ENCODE measurements at regions not wholly inside any gene's neighbourhood (a gene's known extent, or its start where the extent isn't known, plus 50 kb on each side); places are given as distances from the start of the nearest gene placed in this dataset.

GRCh38 chr20:61046721-61047351, 205.2 kb upstream of the CDH4 start (continued):
- TF ChIP-seq, protein P1, sequence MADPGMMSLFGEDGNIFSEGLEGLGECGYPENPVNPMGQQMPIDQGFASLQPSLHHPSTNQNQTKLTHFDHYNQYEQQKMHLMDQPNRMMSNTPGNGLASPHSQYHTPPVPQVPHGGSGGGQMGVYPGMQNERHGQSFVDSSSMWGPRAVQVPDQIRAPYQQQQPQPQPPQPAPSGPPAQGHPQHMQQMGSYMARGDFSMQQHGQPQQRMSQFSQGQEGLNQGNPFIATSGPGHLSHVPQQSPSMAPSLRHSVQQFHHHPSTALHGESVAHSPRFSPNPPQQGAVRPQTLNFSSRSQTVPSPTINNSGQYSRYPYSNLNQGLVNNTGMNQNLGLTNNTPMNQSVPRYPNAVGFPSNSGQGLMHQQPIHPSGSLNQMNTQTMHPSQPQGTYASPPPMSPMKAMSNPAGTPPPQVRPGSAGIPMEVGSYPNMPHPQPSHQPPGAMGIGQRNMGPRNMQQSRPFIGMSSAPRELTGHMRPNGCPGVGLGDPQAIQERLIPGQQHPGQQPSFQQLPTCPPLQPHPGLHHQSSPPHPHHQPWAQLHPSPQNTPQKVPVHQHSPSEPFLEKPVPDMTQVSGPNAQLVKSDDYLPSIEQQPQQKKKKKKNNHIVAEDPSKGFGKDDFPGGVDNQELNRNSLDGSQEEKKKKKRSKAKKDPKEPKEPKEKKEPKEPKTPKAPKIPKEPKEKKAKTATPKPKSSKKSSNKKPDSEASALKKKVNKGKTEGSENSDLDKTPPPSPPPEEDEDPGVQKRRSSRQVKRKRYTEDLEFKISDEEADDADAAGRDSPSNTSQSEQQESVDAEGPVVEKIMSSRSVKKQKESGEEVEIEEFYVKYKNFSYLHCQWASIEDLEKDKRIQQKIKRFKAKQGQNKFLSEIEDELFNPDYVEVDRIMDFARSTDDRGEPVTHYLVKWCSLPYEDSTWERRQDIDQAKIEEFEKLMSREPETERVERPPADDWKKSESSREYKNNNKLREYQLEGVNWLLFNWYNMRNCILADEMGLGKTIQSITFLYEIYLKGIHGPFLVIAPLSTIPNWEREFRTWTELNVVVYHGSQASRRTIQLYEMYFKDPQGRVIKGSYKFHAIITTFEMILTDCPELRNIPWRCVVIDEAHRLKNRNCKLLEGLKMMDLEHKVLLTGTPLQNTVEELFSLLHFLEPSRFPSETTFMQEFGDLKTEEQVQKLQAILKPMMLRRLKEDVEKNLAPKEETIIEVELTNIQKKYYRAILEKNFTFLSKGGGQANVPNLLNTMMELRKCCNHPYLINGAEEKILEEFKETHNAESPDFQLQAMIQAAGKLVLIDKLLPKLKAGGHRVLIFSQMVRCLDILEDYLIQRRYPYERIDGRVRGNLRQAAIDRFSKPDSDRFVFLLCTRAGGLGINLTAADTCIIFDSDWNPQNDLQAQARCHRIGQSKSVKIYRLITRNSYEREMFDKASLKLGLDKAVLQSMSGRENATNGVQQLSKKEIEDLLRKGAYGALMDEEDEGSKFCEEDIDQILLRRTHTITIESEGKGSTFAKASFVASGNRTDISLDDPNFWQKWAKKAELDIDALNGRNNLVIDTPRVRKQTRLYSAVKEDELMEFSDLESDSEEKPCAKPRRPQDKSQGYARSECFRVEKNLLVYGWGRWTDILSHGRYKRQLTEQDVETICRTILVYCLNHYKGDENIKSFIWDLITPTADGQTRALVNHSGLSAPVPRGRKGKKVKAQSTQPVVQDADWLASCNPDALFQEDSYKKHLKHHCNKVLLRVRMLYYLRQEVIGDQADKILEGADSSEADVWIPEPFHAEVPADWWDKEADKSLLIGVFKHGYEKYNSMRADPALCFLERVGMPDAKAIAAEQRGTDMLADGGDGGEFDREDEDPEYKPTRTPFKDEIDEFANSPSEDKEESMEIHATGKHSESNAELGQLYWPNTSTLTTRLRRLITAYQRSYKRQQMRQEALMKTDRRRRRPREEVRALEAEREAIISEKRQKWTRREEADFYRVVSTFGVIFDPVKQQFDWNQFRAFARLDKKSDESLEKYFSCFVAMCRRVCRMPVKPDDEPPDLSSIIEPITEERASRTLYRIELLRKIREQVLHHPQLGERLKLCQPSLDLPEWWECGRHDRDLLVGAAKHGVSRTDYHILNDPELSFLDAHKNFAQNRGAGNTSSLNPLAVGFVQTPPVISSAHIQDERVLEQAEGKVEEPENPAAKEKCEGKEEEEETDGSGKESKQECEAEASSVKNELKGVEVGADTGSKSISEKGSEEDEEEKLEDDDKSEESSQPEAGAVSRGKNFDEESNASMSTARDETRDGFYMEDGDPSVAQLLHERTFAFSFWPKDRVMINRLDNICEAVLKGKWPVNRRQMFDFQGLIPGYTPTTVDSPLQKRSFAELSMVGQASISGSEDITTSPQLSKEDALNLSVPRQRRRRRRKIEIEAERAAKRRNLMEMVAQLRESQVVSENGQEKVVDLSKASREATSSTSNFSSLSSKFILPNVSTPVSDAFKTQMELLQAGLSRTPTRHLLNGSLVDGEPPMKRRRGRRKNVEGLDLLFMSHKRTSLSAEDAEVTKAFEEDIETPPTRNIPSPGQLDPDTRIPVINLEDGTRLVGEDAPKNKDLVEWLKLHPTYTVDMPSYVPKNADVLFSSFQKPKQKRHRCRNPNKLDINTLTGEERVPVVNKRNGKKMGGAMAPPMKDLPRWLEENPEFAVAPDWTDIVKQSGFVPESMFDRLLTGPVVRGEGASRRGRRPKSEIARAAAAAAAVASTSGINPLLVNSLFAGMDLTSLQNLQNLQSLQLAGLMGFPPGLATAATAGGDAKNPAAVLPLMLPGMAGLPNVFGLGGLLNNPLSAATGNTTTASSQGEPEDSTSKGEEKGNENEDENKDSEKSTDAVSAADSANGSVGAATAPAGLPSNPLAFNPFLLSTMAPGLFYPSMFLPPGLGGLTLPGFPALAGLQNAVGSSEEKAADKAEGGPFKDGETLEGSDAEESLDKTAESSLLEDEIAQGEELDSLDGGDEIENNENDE (IDR thresholded peaks at IDR 0.05; ENCODE audit: insufficient replicate concordance, low read length) = no peak
- no peak for TF ChIP-seq SUZ12 (IDR thresholded peaks at IDR 0.05; ENCODE audit: low read length)
- TF ChIP-seq CREB1 (IDR thresholded peaks at IDR 0.05) = no peak
- no peak for TF ChIP-seq NANOG (IDR thresholded peaks at IDR 0.05; ENCODE audit: insufficient read depth, low read depth, low read length, poor library complexity, severe bottlenecking)
- no peak for TF ChIP-seq SAP30 (IDR thresholded peaks at IDR 0.05; ENCODE audit: insufficient read depth, insufficient replicate concordance, low read length)

Measured in H1 (cell line).